ENCODE measurements at regions not wholly inside any gene's neighbourhood (a gene's known extent, or its start where the extent isn't known, plus 50 kb on each side); places are given as distances from the start of the nearest gene placed in this dataset.

DNA sequence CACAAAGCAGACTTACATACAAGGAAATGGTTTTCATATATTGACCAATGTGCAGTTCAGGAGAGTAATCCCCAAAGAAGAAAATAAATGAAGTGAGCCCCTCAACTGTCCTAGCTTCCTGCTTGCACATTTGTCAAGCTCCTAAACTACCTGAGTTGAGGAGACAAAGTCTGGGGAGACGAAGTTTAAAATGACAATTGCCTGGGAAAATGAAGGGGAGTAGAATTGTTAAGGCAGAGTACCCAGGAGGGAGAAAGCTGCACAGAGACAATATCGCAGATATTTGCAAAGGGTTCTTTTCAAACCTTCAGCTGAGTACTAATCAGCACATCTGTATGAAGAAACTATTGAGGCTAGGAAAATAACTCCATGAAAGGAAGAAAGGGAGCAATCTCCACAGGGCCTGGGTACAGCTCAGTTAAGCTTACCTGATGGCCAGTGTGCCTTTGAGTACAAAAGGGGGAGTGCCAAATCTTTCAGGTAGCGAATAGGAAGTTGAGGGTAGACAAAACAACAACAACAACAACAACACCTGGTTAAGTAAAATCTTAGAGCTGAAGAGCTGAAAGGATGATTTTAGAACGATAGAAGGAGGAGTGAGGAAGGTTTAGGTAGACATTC, 1700.1 kb upstream of the PRR20A start:
- Histone ChIP-seq H3K36me3 (ENCODE audit: control insufficient read depth in 2 of 4, insufficient read depth in 4 of 4, low read length in 3 of 4) (no peaks in the 10 kb centered on the region), H4K91ac (replicated peaks; ENCODE audit: insufficient read length, low read length) (no peak overlapping the region), H2BK120ac (replicated peaks; ENCODE audit: low read depth, low read length) (no peak overlapping the region), H3K9me3 (ENCODE audit: insufficient read depth in 2 of 2, low read depth in 1 of 2, low read length in 1 of 2) (no peaks in the 10 kb centered on the region; a peak in 1 of 4 replicates), H3K23ac (ENCODE audit: insufficient read length) (no peak overlapping the region), H3K14ac (ENCODE audit: insufficient read length) (no peak overlapping the region), H2AFZ (ENCODE audit: low read length) (peak overlapping the region; percentile 92), H2AK5ac (ENCODE audit: low read depth, low read length) (no peak overlapping the region), H3K4me1 (replicated peaks in 1 of 4; ENCODE audit: control insufficient read depth in 3 of 4, insufficient read depth in 4 of 4, low read length in 3 of 4) (peaks cover 0 to 13% (median 4%) of the 10 kb centered on the region in 4 experiments; a peak in 5 of 7 replicates), H3K18ac (ENCODE audit: extremely low read depth, low read length) (no peak overlapping the region; the same call in 1 of the 2 replicates), H3K27me3 (replicated peaks in 1 of 4; ENCODE audit: control insufficient read depth in 3 of 4, extremely low read depth in 1 of 4, insufficient read depth in 3 of 4, low read length in 3 of 4) (no peaks in the 10 kb centered on the region), H2BK5ac (ENCODE audit: low read depth, low read length) (no peak overlapping the region), H3K27ac (ENCODE audit: low read depth, low read length) (peak overlapping the region; percentile 13; the same call in 1 of the 2 replicates), H3K4me2 (ENCODE audit: insufficient read depth in 1 of 2, low read depth in 2 of 2, low read length in 2 of 2) (peak overlapping the region in 1 of 2 experiments; percentile 17; a peak in 1 of 4 replicates), H3K79me2 (ENCODE audit: control insufficient read depth in 1 of 2, insufficient read depth in 2 of 2, low read length in 2 of 2) (no peaks in the 10 kb centered on the region), H3K56ac (replicated peaks; ENCODE audit: insufficient read length, low read depth, low read length) (no peak overlapping the region), H3K9ac (replicated peaks in 1 of 4; ENCODE audit: extremely low read depth in 1 of 4, low read depth in 3 of 4, low read length in 3 of 4) (no peak overlapping the region), H2BK12ac (ENCODE audit: low read depth, low read length) (no peak overlapping the region), H3K4me3 (ENCODE audit: extremely low read depth in 1 of 4, insufficient read depth in 2 of 4, low read depth in 3 of 4, low read length in 4 of 4) (no peak overlapping the region), H3K79me1 (ENCODE audit: low read depth, low read length) (no peaks in the 10 kb centered on the region), H4K5ac (ENCODE audit: insufficient read length, low read depth, low read length) (no peak overlapping the region), H4K20me1 (replicated peaks in 1 of 2; ENCODE audit: control insufficient read depth in 1 of 2, insufficient read depth in 2 of 2, low read length in 2 of 2) (no peaks in the 10 kb centered on the region), H2BK20ac (ENCODE audit: low read length) (no peak overlapping the region), H2BK15ac (ENCODE audit: low read length) (no peak overlapping the region), H3K23me2 (ENCODE audit: low read depth, low read length) (no peaks in the 10 kb centered on the region), H3K4ac (replicated peaks; ENCODE audit: insufficient read length, low read depth, low read length) (no peak overlapping the region), H4K8ac (ENCODE audit: extremely low read depth, insufficient read depth, low read length) (no peak overlapping the region)
- no peak for TF ChIP-seq RNF2 (IDR thresholded peaks at IDR 0.05; ENCODE audit: borderline replicate concordance, low read depth, low read length, missing control alignments, poor library complexity, severe bottlenecking)
- ChIA-PET CTCF (ENCODE audit: partially characterized antibody) (no interaction called here), POLR2A (ENCODE audit: partially characterized antibody) (no interaction called here)
- 52 to 100% methylated on average over 1 to 4 of the region's 4 CpGs for WGBS, 2 experiments (ENCODE audit: extremely low coverage in 1 of 2, insufficient coverage in 1 of 2, insufficient read length in 1 of 2, insufficient replicate concordance in 2 of 2, low coverage in 1 of 2, low lambda C conversion rate in 2 of 2, missing lambda C conversion rate in 1 of 2)
- FAIRE-seq, result peak; percentile 63
- DNase-seq (ENCODE audit: low read depth in 1 of 2, low spot score in 2 of 2), result no peak

Data from H1 (cell line).